ENCODE measurements at regions not wholly inside any gene's neighbourhood (a gene's known extent, or its start where the extent isn't known, plus 50 kb on each side); places are given as distances from the start of the nearest gene placed in this dataset.

- no peak for DNase-seq (ENCODE audit: low spot score)
- no peaks in the 10 kb centered on the region for H3K36me3 ChIP-seq (ENCODE audit: control insufficient read depth in 4 of 4, insufficient read depth in 3 of 4, low read depth in 1 of 4, low read length in 3 of 4)
- H3K4me3 ChIP-seq (ENCODE audit: low read depth in 1 of 3, low read length in 3 of 3): no peak overlapping the region
- H3K9ac ChIP-seq (ENCODE audit: low read depth in 1 of 2, low read length in 2 of 2): no peak overlapping the region
- H3K9me3 ChIP-seq (ENCODE audit: control insufficient read depth in 4 of 4, low read length in 3 of 4): peaks cover 0 to 2% (median 0%) of the 10 kb centered on the region in 4 donors
- TF ChIP-seq RAD21 (IDR thresholded peaks at IDR 0.05) (no peak), JUND (IDR thresholded peaks at IDR 0.05) (no peak), MAX (IDR thresholded peaks at IDR 0.05) (no peak), ATF3 (IDR thresholded peaks at IDR 0.05) (no peak), HNF4A (conservative IDR thresholded peaks at IDR 0.05) (no peak), EGR1 (IDR thresholded peaks at IDR 0.05; ENCODE audit: low read depth in 2 of 2) (no peak)
- 66% methylated on average over 3 of the region's 3 CpGs for WGBS
- no peak overlapping the region for H3K27ac ChIP-seq (ENCODE audit: low read depth in 1 of 2, low read length in 2 of 2)
- H3K27me3 ChIP-seq (ENCODE audit: control insufficient read depth in 4 of 4, insufficient read depth in 4 of 4, low read length in 3 of 4): peaks cover 0 to 18% (median 0%) of the 10 kb centered on the region in 4 donors
- no peaks in the 10 kb centered on the region for H3K4me1 ChIP-seq (ENCODE audit: control insufficient read depth in 4 of 4, insufficient read depth in 4 of 4, low read length in 3 of 4)
Measured at GRCh38 chr14:96682401-96682800, 114.8 kb upstream of the VRK1 start.

- no peaks in the 10 kb centered on the region for H3K36me3 ChIP-seq (ENCODE audit: control insufficient read depth in 4 of 4, insufficient read depth in 3 of 4, low read depth in 1 of 4, low read length in 3 of 4)
- H3K27me3 ChIP-seq (ENCODE audit: control insufficient read depth in 4 of 4, insufficient read depth in 4 of 4, low read length in 3 of 4): peaks cover 0 to 18% (median 0%) of the 10 kb centered on the region in 4 donors
- DNase-seq (ENCODE audit: low spot score): no peak
- TF ChIP-seq TAF1 (conservative IDR thresholded peaks at IDR 0.05) (no peak), GABPA (IDR thresholded peaks at IDR 0.05 in 1 of 2, conservative IDR thresholded peaks at IDR 0.05 in 1 of 2) (no peak), FOXA2 (IDR thresholded peaks at IDR 0.05) (no peak), HNF4A (conservative IDR thresholded peaks at IDR 0.05) (no peak), FOXA1 (IDR thresholded peaks at IDR 0.05) (no peak), SP1 (IDR thresholded peaks at IDR 0.05) (no peak), REST (IDR thresholded peaks at IDR 0.05) (no peak), HNF4G (IDR thresholded peaks at IDR 0.05) (no peak), CTCF (IDR thresholded peaks at IDR 0.05; ENCODE audit: low read depth, low read length, missing input control) (no peak)
- H3K27ac ChIP-seq (ENCODE audit: low read depth in 1 of 2, low read length in 2 of 2): no peak overlapping the region
- H3K9me3 ChIP-seq (ENCODE audit: control insufficient read depth in 4 of 4, low read length in 3 of 4): peaks cover 0 to 2% (median 0%) of the 10 kb centered on the region in 4 donors
- H3K4me1 ChIP-seq (ENCODE audit: control insufficient read depth in 4 of 4, insufficient read depth in 4 of 4, low read length in 3 of 4): no peaks in the 10 kb centered on the region
- H3K9ac ChIP-seq (ENCODE audit: low read depth in 1 of 2, low read length in 2 of 2): no peak overlapping the region
- H3K4me3 ChIP-seq (ENCODE audit: low read depth in 1 of 3, low read length in 3 of 3): no peak overlapping the region
- WGBS: 77% methylated on average over 8 of the region's 8 CpGs
Measured at GRCh38 chr14:96683562-96684289, 113.5 kb upstream of the VRK1 start.
